Neural cell (in vitro differentiated cells): ENCODE measurements at regions not wholly inside any gene's neighbourhood (a gene's known extent, or its start where the extent isn't known, plus 50 kb on each side); places are given as distances from the start of the nearest gene placed in this dataset.

ENCODE experiments used
- H2AFZ ChIP-seq: fragments of 200-600, 300-800 bp; sonication (generic), shearing (Covaris generic); 2 replicates; pipeline ENCODE4 v1.6.0; 2014; ENCODE audit warnings: low read depth, mild to moderate bottlenecking, antibody characterized with exemption, low read length, moderate library complexity
- H3F3A ChIP-seq: fragments of 200-600 bp; shearing (Covaris generic); 2 replicates; pipeline ENCODE4 v1.6.1; 2016; ENCODE audit warnings: mild to moderate bottlenecking, moderate library complexity, mixed read lengths, antibody characterized with exemption, low read length; ENCODE audit not compliant: insufficient read depth, poor library complexity, severe bottlenecking
- H3K27ac ChIP-seq: fragments of 200-600, 300-800 bp; sonication (generic), shearing (Covaris generic); 2 replicates; pipeline ENCODE4 v1.5.1; 2014; ENCODE audit warnings: mild to moderate bottlenecking, low read length, moderate library complexity
- H3K27me3 ChIP-seq: fragments of 300-800, 200-600 bp; sonication (generic), shearing (Covaris generic); 2 replicates; pipeline ENCODE4 v1.6.0; 2014; ENCODE audit warnings: mild to moderate bottlenecking, low read depth, low read length, moderate library complexity; ENCODE audit not compliant: insufficient read depth
- H3K36me3 ChIP-seq: fragments of 300-800, 200-600 bp; sonication (generic), shearing (Covaris generic); 2 replicates; pipeline ENCODE4 v1.5.1; 2014; ENCODE audit warnings: mild to moderate bottlenecking, antibody characterized with exemption, low read length, moderate library complexity; ENCODE audit not compliant: insufficient read depth
- H3K4me2 ChIP-seq: fragments of 300-800, 200-600 bp; sonication (generic), shearing (Covaris generic); 2 replicates; pipeline ENCODE4 v1.6.0; 2014; ENCODE audit warnings: mild to moderate bottlenecking, low read length
- H3K4me3 ChIP-seq: fragments of 300-800, 200-600 bp; sonication (generic), shearing (Covaris generic); 2 replicates; pipeline ENCODE4 v1.5.1; 2014; ENCODE audit warnings: mild to moderate bottlenecking, low read length, moderate library complexity
- H3K79me2 ChIP-seq: fragments of 200-600 bp; shearing (Covaris generic); replicated peaks from 2 replicates; pipeline ENCODE4 v1.6.0; 2014; ENCODE audit warnings: mild to moderate bottlenecking, low read length, moderate library complexity; ENCODE audit not compliant: insufficient read depth
- H3K9ac ChIP-seq: fragments of 300-800, 200-600 bp; sonication (generic), shearing (Covaris generic); 2 replicates; pipeline ENCODE4 v1.6.1; 2016; ENCODE audit warnings: mild to moderate bottlenecking, low read length, mixed read lengths
- H3K9me2 ChIP-seq: fragments of 200-600 bp; shearing (Covaris generic); 2 replicates; pipeline ENCODE4 v1.6.1; 2016; ENCODE audit warnings: mild to moderate bottlenecking, low read length, mixed read lengths; ENCODE audit not compliant: insufficient read depth
- H3K9me3 ChIP-seq: fragments of 200-600, 300-800 bp; sonication (generic), shearing (Covaris generic); 2 replicates; pipeline ENCODE4 v1.6.1; 2016; ENCODE audit warnings: mild to moderate bottlenecking, mixed run types, low read length, moderate library complexity, mixed read lengths
- H4K20me1 ChIP-seq: fragments of 200-600 bp; shearing (Covaris generic); 2 replicates; pipeline ENCODE4 v1.6.1; 2016; ENCODE audit warnings: mild to moderate bottlenecking, mixed run types; ENCODE audit not compliant: insufficient read depth
- EP300 ChIP-seq: fragments of 450-650 bp; conservative IDR thresholded peaks from 2 replicates; pipeline ENCODE4 v1.6.1; 2014; ENCODE audit warnings: antibody characterized with exemption, mild to moderate bottlenecking, moderate library complexity; ENCODE audit not compliant: poor library complexity, severe bottlenecking
- EZH2 ChIP-seq: fragments of 200-600, 300-800 bp; shearing (Covaris generic), sonication (generic); IDR thresholded peaks from 2 replicates; pipeline ENCODE4 v1.6.1; 2014; ENCODE audit warnings: antibody characterized with exemption, low read length, borderline replicate concordance, mild to moderate bottlenecking; ENCODE audit not compliant: insufficient read depth, poor library complexity, severe bottlenecking
- MXI1 ChIP-seq: fragments of 450-650 bp; conservative IDR thresholded peaks from 2 replicates; pipeline ENCODE4 v1.6.1; 2014; ENCODE audit warnings: antibody characterized with exemption, mild to moderate bottlenecking; ENCODE audit not compliant: poor library complexity, severe bottlenecking
- POLR2AphosphoS5 ChIP-seq: IDR thresholded peaks from 2 replicates; pipeline ENCODE4 v1.6.1; 2012
- RAD21 ChIP-seq: fragments of 450-650 bp; conservative IDR thresholded peaks from 2 replicates; pipeline ENCODE4 v1.6.1; 2014; ENCODE audit warnings: antibody characterized with exemption, mild to moderate bottlenecking, moderate library complexity
- SMC3 ChIP-seq: fragments of 450-650 bp; conservative IDR thresholded peaks from 2 replicates; pipeline ENCODE4 v1.6.1; 2014; ENCODE audit warnings: antibody characterized with exemption, mild to moderate bottlenecking, moderate library complexity; ENCODE audit not compliant: poor library complexity
- TAF1 ChIP-seq: IDR thresholded peaks from 2 replicates; pipeline ENCODE4 v1.6.1; 2012; ENCODE audit warnings: low read depth
- TF ChIP-seq, protein P1 (sequence below): fragments of 450-650 bp; IDR thresholded peaks from 2 replicates; pipeline ENCODE4 v1.5.1; 2014; ENCODE audit warnings: antibody characterized with exemption, mild to moderate bottlenecking, moderate library complexity; ENCODE audit not compliant: poor library complexity, severe bottlenecking
- TF ChIP-seq, protein P2 (sequence below): IDR thresholded peaks from 2 replicates; pipeline ENCODE4 v1.6.1; 2012; ENCODE audit warnings: borderline replicate concordance

DNA sequence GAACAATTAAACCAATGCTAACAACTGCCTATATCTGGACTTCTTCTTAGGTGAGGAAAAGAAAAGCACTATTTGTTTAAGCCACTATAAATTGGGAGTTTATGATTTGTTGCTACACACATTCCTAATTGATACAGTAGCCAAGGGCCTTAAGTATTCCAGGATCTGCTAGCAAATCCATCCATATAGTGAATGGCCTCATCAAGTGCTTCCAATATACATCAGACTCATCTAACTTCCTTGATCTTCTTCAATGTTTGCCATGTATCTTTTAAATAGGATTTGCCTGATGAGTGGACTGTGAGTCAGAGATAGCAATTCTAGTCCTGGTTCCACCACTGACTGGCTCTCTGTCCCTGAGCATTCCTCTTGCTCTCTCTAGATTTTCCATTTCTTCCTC is 430.2 kb downstream of the OMA1 start:
- H3K27me3 ChIP-seq: no peaks in the 10 kb centered on the region
- no peaks in the 10 kb centered on the region for H3K9me3 ChIP-seq
- H3F3A ChIP-seq: no peaks in the 10 kb centered on the region
- H3K36me3 ChIP-seq: no peaks in the 10 kb centered on the region
- no peaks in the 10 kb centered on the region for H4K20me1 ChIP-seq
- no peak overlapping the region for H3K9ac ChIP-seq
- no peaks in the 10 kb centered on the region for H3K79me2 ChIP-seq
- no peak overlapping the region for H3K27ac ChIP-seq
- no peak overlapping the region for H3K4me3 ChIP-seq
- no peak overlapping the region for H3K4me2 ChIP-seq
- TF ChIP-seq, protein P1, sequence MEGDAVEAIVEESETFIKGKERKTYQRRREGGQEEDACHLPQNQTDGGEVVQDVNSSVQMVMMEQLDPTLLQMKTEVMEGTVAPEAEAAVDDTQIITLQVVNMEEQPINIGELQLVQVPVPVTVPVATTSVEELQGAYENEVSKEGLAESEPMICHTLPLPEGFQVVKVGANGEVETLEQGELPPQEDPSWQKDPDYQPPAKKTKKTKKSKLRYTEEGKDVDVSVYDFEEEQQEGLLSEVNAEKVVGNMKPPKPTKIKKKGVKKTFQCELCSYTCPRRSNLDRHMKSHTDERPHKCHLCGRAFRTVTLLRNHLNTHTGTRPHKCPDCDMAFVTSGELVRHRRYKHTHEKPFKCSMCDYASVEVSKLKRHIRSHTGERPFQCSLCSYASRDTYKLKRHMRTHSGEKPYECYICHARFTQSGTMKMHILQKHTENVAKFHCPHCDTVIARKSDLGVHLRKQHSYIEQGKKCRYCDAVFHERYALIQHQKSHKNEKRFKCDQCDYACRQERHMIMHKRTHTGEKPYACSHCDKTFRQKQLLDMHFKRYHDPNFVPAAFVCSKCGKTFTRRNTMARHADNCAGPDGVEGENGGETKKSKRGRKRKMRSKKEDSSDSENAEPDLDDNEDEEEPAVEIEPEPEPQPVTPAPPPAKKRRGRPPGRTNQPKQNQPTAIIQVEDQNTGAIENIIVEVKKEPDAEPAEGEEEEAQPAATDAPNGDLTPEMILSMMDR: no peak
- TF ChIP-seq MXI1 (no peak), SMC3 (no peak), EP300 (no peak), TAF1 (no peak), POLR2AphosphoS5 (no peak), EZH2 (no peak)
- no peak overlapping the region for H2AFZ ChIP-seq
- H3K9me2 ChIP-seq: no peaks in the 10 kb centered on the region

DNA sequence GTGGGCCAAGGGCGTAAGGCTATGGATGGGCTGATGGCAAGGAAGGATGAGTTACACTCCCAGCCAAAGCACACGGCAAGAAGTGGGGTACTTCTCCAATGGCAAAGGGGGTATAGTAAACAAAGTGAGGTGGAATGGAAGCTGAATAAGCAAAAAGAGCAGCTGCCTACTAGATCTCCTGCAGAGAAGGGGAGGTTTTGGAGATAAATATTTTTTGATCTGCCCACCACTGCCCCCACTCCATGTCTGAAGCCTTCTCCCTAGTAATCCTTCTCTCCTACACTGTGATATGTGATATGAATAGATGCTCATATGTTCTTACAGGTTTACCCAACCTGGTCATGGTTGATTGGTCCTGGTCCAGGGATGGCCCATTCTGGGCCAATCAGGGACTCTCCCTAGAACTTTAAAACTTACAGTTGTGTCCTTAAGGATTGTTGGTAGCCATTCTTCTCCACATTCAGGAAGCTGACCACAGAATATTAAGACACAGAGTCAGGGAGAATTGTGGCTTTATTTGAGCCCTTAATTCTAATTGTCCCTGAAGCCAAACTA is 436.8 kb downstream of the OMA1 start:
- H3F3A ChIP-seq: no peaks in the 10 kb centered on the region
- no peaks in the 10 kb centered on the region for H3K36me3 ChIP-seq
- TF ChIP-seq RAD21 (no peak), TAF1 (no peak), SMC3 (no peak), EZH2 (no peak)
- TF ChIP-seq, protein P2, sequence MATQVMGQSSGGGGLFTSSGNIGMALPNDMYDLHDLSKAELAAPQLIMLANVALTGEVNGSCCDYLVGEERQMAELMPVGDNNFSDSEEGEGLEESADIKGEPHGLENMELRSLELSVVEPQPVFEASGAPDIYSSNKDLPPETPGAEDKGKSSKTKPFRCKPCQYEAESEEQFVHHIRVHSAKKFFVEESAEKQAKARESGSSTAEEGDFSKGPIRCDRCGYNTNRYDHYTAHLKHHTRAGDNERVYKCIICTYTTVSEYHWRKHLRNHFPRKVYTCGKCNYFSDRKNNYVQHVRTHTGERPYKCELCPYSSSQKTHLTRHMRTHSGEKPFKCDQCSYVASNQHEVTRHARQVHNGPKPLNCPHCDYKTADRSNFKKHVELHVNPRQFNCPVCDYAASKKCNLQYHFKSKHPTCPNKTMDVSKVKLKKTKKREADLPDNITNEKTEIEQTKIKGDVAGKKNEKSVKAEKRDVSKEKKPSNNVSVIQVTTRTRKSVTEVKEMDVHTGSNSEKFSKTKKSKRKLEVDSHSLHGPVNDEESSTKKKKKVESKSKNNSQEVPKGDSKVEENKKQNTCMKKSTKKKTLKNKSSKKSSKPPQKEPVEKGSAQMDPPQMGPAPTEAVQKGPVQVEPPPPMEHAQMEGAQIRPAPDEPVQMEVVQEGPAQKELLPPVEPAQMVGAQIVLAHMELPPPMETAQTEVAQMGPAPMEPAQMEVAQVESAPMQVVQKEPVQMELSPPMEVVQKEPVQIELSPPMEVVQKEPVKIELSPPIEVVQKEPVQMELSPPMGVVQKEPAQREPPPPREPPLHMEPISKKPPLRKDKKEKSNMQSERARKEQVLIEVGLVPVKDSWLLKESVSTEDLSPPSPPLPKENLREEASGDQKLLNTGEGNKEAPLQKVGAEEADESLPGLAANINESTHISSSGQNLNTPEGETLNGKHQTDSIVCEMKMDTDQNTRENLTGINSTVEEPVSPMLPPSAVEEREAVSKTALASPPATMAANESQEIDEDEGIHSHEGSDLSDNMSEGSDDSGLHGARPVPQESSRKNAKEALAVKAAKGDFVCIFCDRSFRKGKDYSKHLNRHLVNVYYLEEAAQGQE: no peak

DNA sequence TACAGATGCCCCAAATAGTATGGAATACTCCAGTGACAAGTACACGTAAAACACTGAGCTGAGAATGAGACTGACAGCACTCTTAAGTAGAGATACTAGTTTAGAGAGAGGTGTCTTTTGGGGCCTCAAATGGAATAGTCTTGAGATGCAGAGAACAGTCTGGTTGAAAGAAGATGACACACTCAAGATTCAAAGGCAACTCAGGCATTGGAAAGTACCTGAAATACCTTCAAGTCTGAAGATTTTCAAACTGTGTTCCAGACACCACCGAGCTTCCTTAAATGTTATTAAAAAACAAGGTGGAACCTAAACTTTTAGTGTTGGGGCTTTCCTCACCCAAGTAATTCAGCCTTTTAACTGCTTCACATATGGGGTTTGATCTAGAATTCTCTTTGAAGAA is 437.7 kb downstream of the OMA1 start:
- Histone ChIP-seq H3K9ac (no peak overlapping the region), H3K27ac (no peak overlapping the region), H3K79me2 (no peaks in the 10 kb centered on the region), H3K9me2 (no peaks in the 10 kb centered on the region), H3F3A (no peaks in the 10 kb centered on the region), H3K27me3 (no peaks in the 10 kb centered on the region), H2AFZ (no peak overlapping the region), H3K4me3 (no peak overlapping the region), H3K36me3 (no peaks in the 10 kb centered on the region), H4K20me1 (no peaks in the 10 kb centered on the region), H3K4me2 (no peak overlapping the region), H3K9me3 (no peaks in the 10 kb centered on the region)
- TF ChIP-seq MXI1: no peak
- no peak for TF ChIP-seq TAF1
- no peak for TF ChIP-seq EZH2
- TF ChIP-seq, protein P1: no peak
- no peak for TF ChIP-seq RAD21
- TF ChIP-seq, protein P2: no peak
- TF ChIP-seq POLR2AphosphoS5: no peak
- no peak for TF ChIP-seq SMC3
- TF ChIP-seq EP300: no peak

More for the DNA sequence above, 436.8 kb downstream of the OMA1 start:
- Histone ChIP-seq H3K27ac (no peak overlapping the region), H3K9me3 (no peaks in the 10 kb centered on the region), H3K9ac (no peak overlapping the region), H4K20me1 (no peaks in the 10 kb centered on the region), H3K4me3 (no peak overlapping the region), H2AFZ (no peak overlapping the region), H3K4me2 (no peak overlapping the region), H3K27me3 (no peaks in the 10 kb centered on the region), H3K79me2 (no peaks in the 10 kb centered on the region), H3K9me2 (no peaks in the 10 kb centered on the region)
